ENCODE measurements at regions not wholly inside any gene's neighbourhood (a gene's known extent, or its start where the extent isn't known, plus 50 kb on each side); places are given as distances from the start of the nearest gene placed in this dataset.

DNA sequence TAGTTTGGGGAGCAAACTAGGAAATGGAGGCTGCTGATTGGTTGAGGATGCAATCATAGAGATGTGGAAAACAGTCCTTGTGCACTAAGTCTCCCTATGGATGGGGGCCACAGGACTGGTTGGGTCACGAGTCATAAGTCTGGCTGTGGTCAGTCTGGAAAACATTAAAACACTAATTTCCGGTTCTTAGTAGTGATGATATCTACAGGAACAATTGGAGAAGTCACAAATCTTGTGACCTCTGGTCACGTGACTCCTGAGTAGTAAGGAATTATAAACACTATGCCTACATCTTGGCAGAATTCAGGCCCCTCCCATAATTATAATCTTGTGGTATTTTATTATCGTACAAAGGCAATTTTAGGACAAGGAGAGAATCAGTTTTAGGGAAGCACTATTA, 317.3 kb upstream of the ARPP21 start:
- no peak for FAIRE-seq

DNA sequence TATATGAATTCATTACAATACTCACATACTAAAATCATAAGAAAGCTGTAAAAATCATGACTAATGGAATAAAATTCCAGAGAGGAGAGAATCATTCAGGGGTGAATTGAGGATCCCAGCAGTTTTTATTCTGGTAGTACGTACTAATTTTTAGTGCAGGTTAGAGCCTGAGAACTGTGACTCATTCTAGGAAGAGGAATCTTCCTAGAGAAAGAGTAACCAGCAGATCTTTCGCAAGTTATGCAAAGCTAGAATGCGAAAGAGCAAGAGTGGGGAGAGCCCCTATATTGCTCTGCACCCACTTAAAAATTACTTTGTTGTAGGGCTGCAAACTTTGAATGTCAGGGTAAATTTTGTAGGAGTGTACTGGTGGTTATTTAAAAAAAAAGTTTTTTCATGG, 303.6 kb upstream of the ARPP21 start:
- no peak for FAIRE-seq

DNA sequence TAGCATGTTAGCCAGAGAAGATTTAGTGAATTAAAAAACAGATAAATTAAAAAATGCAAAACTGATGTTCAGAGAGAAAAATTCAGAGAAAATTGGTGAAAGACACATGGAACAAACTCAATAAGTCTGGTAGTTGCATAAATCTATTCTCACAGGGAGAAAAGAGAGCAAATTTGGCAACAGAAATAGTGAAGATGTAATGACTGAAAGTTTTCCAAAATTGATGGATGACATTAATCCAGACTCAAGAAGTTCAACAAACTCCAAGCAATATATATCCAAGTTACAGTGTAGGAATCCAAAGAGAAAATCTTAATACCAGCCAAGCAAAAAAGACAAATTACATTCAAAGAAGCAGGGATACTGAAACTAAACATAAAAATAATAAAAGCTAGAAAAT, 302.7 kb upstream of the ARPP21 start:
- FAIRE-seq: no peak

DNA sequence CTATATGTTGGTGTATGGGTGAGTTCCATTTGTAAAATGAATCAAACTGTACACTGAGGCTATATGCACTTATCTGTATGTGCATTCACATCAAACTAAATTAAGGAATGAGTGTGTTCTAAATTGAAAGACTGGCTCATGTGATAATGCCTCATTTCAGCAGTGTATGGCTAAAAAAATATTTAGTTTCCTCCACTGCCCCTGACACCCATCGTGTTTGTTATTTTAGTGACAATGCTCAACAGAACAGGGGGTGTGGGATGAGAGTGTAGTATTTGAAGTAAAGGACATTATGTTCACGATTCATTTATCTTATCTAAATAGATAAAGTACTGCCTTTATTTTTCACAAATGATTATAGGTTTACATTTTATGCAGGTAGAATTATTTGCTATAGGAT, 301.1 kb upstream of the ARPP21 start:
- no peak for FAIRE-seq

DNA sequence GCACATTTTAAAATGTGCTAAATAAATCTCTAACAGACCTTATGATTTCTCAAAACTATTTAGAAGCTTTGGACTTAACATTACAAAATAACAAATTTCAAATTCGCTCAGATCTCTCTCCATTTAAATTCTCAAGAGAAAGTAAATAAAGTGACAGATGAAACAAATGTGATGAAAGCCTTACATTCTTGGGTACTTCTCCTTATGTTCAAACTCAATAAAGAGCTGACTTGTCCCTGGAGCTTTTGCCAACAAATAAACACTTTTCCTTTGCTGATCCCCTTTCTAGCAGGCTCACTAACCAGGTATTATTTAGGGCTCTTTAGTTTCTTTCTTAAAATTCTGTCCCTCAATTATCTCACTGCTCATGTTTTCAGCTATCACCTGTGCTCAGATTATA, 259.1 kb upstream of the ARPP21 start:
- FAIRE-seq: no peak

DNA sequence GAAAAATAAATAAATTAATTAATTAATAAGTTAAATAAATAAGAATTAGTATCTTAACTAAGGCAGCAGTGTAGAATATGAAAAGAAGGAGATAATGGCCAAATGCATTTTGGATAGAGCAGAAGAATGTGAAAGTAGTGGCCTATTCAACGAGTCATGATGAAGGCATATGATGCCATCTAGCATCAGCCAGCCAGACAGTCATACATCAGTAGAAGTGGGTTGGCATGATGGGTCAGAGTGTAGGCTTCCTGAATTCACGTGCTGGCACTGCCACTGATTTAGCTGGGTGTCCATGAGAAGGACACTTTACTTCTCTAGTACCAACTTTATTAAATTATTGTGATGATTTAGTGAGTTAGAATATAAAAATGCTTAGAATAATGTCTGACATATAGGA, 256.1 kb upstream of the ARPP21 start:
- no peak for FAIRE-seq

DNA sequence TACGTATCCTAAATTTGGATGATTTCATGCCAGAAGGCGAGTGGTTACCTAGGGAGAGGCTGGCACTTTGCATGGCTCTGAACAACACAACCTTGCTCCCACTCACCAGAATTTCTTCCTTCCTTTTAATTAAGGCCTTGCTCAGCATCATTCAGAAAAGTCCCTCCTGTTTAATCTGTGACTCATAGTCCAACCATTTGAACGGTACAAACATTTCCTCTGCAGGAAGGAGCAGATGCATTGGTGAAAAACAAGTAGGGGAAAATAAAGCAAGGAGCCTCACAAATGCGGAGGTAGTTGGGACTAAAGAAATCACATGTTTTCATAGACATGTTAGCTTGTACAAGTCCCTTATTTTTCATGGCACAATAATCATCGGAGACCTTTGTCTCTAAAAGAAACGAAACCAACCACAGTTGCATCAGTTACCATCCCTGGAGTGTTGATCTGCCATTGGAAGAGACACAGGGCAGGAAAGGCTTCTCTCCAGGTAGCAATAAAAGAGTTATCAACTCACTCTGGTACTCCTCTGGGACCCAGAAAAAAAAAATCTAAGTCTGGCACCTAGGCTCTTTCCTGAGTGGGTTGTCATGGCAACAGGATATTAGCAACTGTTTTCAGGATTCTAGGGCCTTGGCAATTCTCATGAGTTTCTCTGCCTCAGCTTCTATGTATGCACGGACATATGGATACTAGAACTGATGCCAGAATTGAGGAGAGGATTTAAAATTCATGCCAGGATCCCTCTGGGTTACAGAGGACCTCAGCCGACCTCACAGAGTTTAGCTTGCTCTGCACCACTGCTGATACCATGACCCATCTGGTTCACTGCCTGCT, 255.4 kb upstream of the ARPP21 start:
- no peak for FAIRE-seq

DNA sequence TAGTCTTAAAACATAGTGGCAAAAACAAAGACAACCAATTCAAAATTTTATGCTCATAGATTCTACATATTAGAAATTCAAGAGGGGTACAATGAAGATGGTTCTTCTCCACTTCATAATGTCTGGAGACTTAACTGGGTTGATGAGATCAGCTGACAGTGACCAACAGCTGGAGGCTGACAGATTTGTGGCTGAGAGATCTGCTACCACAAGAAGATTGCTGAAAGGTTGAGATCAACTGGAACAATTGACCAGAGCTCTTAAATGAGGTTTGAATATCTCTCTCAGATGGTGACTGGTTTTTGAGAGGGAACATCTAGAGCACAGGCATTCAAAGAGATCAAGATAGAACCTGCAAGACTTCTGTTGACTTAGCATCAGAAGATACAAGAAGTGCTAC, 254.1 kb upstream of the ARPP21 start:
- FAIRE-seq: no peak

DNA sequence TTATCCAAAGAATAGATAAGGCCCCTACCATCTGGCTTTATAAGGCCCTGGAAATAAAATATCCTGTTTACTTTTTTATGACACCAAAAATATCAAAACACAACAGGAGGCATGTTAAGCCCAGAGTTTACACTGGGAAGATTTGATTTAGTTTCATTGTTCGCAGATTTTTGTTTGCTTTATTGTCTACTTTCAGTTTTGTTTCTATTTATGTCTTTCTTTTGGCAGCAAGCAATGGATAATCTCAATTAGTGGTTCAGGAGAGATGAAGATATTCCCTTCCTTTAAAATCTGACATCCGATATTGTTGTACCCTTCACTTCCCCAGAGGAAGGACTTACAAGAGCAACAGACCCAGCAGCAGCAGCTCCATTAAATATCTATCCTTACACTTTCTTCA, 249.4 kb upstream of the ARPP21 start:
- no peak for FAIRE-seq

DNA sequence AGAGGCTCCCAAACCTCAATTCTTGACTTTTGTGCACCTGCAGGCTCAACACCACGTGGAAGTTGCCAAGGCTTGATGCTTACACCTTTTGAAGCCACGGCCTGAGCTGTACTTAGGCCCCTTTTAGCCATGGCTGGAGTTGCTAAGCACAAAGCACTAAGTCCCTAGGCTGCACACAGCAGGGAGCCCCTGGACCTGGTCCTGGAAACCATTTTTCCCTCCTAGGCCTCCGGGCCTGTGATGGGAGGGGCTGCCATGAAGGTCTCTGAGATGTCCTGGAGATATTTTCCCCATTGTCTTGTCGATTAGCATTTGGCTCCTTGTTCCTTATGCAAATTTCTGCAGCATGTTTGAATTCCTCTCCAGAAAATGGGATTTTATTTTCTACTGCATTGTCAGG, 247.1 kb upstream of the ARPP21 start:
- FAIRE-seq: no peak

DNA sequence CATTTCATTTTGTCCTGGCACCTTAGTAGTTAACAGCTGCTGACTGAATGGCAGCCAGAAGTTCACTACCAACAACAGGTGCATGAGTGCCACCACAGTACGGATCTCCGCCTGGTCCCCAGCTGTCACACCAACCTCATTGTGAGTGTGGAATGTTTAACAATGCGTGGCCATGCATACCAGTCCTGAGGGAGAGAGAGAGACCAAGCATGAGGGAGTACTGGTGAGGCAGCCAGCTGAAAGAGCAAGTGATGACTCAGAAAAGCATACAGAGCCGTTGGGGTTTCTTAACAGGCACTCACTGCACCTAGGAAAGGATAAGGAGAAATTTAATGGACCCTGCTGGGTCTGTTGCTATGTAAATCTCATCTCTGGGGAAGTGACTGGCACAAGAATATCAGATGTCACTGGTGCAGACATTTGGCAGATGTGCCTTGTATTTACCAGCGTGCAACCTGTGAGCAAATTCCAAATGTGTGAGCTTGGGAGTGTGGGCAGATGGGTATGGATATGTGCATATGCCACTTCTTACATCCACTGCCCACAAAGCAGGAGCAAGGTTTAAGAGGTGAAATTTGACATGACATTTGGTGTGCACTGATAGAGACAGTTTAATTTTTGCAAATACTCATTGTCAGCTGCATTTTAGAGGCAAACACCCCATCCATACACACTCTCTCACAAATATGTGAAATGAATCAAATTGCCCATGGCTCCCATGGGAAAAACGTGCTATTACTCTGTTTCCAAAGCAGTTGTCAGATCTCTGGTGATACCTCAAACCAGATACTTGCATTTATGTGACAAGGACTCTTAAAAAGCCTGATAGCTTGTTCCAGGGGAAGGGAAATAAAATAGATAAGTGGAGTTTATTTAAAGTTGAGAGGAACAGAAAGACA, 245.2 kb upstream of the ARPP21 start:
- FAIRE-seq: no peak

DNA sequence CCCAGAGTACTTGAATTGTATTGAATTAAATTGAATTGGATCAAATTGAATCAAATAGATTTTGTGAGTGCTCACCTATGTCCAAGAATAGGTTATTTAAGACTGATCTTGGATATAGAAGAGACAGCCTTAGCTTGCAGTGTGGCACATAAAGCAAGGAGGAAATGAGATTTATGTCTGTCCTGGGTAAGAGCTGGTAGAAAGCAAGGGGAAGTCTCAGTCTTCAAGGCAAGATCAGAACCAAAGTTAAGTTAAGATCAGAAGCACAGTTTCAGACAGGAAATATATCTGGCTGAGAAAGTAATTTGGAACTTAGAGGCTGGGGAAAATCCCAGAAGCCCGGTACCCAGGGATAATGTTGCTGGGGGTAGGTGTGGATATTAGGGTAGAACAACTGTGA, 244.4 kb upstream of the ARPP21 start:
- FAIRE-seq: no peak

DNA sequence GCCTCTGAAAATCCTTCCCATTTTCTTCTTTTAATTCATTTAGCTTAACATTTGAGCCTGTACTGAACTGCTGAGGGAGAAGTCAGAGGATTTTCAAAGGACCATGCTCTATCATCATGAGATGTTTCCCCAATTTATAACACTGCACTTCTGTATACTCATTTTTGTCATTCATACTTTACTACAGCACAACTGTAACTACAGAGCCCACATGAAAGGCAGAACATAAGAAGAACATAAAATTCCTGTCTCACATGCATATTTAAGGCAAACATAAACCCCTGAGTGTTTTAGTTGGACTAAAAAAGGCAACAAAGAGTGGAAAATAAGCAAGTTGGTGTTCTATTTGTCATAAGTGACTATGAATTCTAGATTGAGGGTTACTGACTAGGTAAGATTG, 237.7 kb upstream of the ARPP21 start:
- FAIRE-seq: no peak

DNA sequence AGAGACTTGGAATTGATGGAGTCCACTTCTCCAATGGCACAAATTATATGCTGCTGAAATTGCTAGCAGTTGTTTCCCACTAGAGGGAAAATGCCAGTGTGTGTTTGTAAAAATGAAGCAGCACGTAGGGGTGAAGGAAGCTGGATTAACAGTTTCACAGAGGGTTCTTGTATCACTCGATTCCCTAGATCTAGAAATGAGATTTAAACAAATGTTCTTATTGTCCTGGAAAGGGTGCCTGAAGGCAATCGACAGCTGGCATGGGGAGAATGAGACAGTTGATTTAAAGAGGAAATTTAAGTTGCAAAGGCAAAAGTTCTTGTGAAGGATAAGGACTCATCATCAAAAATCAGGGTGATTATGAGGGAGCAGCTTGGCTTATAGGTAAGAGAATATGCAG, 234.8 kb upstream of the ARPP21 start:
- FAIRE-seq: no peak

DNA sequence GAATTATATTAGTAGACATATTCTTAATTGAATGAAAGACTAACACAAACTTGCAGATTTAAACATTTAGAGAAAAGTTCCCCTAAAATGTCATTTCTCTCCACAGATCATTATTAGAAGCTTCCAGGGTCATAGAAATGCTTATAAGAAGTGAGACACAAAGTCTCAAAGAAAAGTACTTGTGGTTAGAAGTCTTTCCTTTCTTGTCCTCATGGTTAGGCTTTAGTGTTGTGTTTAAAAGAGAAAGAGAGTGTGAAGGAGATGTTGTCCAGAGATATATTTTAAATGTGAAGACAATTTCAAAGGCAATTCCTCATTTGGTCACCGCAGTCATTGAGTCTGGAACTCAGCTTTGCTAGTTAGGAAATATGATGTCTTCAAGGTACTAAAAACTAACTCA, 230.4 kb upstream of the ARPP21 start:
- FAIRE-seq: no peak

DNA sequence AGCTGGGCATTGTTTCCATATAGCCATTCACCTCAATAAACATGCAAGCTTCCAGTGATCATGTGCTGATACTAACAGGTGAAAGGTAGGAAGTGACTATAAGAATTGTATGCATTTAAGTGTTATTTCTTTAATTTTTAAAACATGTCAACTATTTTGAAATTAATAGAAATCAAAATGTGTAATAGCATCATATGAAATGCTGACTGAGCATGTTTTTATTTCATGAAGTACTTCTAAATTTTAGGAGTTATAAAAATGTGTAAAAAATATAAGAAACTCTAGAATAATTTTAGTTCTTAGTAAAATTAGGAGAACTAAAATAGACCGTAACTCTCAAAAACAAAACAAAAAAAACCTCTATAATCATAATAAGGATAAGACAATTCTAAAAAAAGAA, 229.3 kb upstream of the ARPP21 start:
- no peak for FAIRE-seq

DNA sequence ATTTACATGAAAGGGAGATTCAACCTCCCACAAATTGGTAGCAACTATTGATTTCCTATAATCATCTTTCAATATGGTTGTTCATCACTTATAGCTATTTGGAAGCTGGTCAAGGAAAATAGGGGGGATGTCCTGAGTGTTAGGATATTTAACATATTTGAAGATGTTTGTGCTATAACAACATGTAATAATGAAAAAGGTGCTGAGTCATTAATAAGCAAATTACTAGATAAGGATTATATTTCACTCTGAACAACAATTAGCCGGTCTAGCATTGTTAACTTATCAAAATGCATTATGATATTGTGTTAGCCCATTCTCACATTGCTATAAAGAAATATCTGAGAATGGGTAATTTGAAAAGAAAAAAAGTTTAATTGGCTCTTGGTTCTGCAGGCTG, 225.8 kb upstream of the ARPP21 start:
- no peak for FAIRE-seq

DNA sequence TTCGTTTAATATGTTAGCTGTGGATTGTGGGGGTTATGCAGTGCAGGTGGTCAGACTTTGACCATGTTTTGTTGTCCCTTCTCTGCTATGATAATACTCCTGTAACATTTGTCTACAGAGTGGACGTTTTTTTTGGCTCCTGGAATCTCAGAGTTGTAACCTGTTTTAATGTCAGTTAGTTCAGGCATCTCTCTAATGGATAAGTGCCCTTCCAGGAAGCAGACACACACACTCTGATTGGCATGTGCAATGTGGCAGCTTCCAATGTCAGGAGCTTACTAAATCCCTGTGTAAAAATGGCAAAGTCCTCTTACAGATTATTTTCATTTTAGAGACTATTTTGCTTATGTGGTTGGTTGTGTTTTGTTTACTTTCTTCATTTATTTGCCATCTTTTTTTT, 222.2 kb upstream of the ARPP21 start:
- no peak for FAIRE-seq

DNA sequence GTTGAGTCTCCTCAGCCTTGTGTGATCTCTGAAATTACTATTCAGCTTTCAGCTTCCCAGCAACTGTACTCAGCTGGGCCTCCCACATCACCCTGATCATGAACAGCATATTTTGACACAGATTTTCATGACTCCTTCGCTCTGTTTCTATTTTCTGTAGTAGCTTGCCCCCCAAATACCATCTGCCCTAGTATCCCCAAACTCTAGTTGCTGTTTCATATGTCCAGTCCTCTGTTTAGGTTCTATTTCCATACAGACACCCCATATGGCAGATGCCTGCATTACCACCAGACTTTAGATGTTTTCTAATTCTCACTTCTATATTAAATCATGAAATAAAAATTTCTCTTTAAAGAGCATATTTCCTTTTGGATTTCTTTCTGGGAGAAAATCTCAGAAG, 217.2 kb upstream of the ARPP21 start:
- FAIRE-seq: no peak

DNA sequence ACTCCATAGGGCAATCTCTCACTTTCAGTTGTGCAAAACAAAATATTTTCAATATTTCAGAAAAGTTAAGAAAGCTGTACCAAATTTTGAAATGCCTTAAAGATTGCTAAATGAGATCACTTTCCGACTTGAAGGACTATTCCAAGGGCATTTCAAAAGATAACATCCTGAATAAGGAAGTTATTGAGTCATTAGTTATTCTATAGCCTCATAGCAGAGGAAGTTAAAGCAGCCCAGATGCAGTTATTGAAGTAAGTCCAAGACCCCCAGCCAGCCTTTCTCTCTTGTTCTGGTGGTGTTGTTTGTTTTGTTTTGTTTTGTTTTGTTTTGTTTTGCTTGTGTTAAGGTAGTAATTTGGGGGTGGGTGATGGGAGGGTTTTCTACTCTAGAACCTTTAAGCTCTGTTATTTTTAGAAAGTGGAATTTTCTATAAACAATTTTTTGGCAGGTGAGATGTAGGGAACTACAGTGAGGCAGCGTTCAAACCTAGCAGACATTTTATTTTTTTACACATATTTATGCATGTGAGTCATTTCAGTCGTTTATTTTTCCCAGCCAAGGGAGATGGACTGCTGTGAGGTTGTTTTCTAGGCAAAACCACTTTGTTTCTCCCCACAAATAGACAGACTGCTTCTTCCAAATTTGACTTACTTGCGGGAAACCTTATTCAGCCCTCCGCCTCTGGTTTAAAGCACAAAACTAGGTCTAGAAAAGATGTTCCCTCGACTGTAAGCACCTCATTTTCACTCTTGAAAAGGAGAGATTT, 216.3 kb upstream of the ARPP21 start:
- no peak for FAIRE-seq

DNA sequence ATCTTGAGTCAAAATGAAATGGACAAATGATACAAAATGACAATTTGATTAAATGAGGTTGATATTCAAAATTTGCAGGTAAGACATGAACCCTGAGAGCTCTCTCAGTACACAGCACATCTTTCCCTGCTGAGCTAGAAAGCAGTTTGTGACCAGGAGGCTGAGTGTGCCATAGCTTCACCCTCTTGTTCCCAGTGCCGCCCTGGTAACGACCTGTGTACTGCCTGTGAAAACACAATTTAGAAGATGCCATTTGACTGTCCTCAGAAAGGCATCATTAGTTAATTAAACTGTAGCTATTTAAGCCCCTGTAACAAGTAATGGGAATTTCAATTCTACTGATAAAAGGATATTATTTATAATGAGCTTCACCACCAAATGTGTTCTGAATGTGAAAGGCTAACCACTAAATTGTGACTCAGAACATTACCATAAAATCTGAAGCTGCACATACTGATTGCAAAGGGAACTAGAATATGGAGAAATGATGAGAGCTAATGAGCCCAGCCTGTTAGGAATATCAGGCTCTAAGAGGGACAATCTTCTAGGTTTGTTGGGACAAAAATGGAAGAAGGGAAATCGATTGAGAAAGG, 212.9 kb upstream of the ARPP21 start:
- no peak for FAIRE-seq

DNA sequence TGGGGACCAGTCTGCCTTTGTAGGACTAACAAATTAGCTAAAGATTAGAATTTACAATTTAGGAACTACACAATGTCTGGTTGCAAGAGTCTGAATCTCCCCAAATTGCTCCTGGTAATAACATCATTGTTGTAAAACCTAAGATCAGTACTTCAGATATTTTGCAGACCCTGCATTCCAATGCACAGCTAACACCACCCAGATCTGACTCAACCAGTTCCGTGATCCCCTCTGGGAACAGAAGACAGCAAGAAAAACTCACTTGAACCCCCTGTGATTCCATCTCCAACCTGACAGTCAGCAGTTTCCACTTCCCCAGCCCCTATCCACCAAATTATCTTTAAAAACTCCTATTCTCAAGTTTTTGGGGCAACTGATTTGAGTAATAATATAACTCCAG, 201.9 kb upstream of the ARPP21 start:
- FAIRE-seq: no peak

DNA sequence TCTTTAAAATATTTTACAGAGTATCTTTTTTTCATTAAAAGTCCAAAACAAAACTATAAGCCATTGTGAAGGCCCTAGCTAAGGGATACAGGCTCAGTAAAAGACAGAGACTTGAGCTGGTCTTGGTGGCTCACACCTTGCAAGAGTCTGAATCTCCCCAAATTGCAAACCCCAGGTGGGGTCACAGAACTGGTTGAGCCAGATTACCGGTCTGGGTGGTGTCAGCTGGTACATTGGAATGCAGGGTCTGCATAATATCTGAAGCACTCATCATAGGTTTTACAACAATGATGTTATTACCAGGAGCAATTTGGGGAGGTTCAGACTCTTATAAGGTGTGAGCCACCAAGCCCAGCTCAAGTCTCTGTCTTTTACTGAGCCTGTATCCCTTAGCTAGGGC, 201.2 kb upstream of the ARPP21 start:
- no peak for FAIRE-seq

Data from G401.6 (cell line).